ENCODE measurements at regions not wholly inside any gene's neighbourhood (a gene's known extent, or its start where the extent isn't known, plus 50 kb on each side); places are given as distances from the start of the nearest gene placed in this dataset.

DNA sequence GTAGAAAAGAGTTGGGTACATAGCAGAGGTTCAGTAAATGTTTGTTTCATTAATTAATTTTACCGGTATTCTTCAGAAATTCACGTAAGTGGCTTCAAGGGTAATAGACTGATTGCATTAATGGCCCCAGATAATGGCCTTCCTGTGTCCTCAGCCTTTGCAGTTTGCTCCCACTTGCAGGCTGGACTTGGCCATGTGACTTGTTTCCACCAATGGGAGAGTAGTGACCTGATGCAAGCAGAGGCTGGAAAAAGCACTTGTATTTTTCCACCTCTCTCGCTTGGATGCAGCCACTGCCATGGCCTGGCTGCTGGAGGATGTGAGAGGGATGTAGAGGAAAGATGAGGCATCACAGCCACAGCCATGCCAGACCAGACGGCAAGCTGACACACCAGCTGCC, 480.9 kb downstream of the CDK5RAP2 start:
- DNase-seq (ENCODE audit: low read depth, low spot score) (no peak), ATAC-seq (peak; percentile 64; the same call in 1 of the 2 replicates)
- TF ChIP-seq, protein P1, sequence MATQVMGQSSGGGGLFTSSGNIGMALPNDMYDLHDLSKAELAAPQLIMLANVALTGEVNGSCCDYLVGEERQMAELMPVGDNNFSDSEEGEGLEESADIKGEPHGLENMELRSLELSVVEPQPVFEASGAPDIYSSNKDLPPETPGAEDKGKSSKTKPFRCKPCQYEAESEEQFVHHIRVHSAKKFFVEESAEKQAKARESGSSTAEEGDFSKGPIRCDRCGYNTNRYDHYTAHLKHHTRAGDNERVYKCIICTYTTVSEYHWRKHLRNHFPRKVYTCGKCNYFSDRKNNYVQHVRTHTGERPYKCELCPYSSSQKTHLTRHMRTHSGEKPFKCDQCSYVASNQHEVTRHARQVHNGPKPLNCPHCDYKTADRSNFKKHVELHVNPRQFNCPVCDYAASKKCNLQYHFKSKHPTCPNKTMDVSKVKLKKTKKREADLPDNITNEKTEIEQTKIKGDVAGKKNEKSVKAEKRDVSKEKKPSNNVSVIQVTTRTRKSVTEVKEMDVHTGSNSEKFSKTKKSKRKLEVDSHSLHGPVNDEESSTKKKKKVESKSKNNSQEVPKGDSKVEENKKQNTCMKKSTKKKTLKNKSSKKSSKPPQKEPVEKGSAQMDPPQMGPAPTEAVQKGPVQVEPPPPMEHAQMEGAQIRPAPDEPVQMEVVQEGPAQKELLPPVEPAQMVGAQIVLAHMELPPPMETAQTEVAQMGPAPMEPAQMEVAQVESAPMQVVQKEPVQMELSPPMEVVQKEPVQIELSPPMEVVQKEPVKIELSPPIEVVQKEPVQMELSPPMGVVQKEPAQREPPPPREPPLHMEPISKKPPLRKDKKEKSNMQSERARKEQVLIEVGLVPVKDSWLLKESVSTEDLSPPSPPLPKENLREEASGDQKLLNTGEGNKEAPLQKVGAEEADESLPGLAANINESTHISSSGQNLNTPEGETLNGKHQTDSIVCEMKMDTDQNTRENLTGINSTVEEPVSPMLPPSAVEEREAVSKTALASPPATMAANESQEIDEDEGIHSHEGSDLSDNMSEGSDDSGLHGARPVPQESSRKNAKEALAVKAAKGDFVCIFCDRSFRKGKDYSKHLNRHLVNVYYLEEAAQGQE (IDR thresholded peaks at IDR 0.05; ENCODE audit: low read depth): no peak
- TF ChIP-seq SP1 (IDR thresholded peaks at IDR 0.05; ENCODE audit: low read depth) (no peak), FOSL1 (IDR thresholded peaks at IDR 0.05; ENCODE audit: low read depth) (no peak), ZNF274 (IDR thresholded peaks at IDR 0.05; ENCODE audit: low read depth, low read length) (no peak), POLR2AphosphoS5 (IDR thresholded peaks at IDR 0.05; ENCODE audit: low read depth, low read length) (no peak), YY1 (IDR thresholded peaks at IDR 0.05; ENCODE audit: extremely low read depth, insufficient replicate concordance, low read depth, low read length) (no peak)
- TF ChIP-seq, protein P2, sequence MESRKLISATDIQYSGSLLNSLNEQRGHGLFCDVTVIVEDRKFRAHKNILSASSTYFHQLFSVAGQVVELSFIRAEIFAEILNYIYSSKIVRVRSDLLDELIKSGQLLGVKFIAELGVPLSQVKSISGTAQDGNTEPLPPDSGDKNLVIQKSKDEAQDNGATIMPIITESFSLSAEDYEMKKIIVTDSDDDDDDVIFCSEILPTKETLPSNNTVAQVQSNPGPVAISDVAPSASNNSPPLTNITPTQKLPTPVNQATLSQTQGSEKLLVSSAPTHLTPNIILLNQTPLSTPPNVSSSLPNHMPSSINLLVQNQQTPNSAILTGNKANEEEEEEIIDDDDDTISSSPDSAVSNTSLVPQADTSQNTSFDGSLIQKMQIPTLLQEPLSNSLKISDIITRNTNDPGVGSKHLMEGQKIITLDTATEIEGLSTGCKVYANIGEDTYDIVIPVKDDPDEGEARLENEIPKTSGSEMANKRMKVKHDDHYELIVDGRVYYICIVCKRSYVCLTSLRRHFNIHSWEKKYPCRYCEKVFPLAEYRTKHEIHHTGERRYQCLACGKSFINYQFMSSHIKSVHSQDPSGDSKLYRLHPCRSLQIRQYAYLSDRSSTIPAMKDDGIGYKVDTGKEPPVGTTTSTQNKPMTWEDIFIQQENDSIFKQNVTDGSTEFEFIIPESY (IDR thresholded peaks at IDR 0.05; ENCODE audit: extremely low read depth, insufficient replicate concordance, low read length): no peak
- intact Hi-C loops (cut with micrococcal nuclease): no loop called here
- Histone ChIP-seq H4K20me1 (ENCODE audit: insufficient read depth) (no peaks in the 10 kb centered on the region), H3K36me3 (ENCODE audit: control insufficient read depth in 1 of 2, insufficient read depth in 2 of 2, low read length in 2 of 2) (no peaks in the 10 kb centered on the region), H3K4me3 (replicated peaks in 1 of 2; ENCODE audit: low read depth in 1 of 2, low read length in 2 of 2) (no peak overlapping the region), H3K9me3 (ENCODE audit: control insufficient read depth in 1 of 2, insufficient read depth in 1 of 2, low read depth in 1 of 2, low read length in 2 of 2) (no peaks in the 10 kb centered on the region), H3K4me1 (ENCODE audit: control insufficient read depth in 1 of 2, insufficient read depth in 2 of 2, low read length in 2 of 2) (no peaks in the 10 kb centered on the region), H3K4me2 (ENCODE audit: low read length) (no peak overlapping the region), H3K9me2 (ENCODE audit: insufficient read depth) (no peaks in the 10 kb centered on the region), H3K79me2 (ENCODE audit: insufficient read depth, low read length) (no peaks in the 10 kb centered on the region), H3K27ac (ENCODE audit: low read depth, low read length) (no peak overlapping the region), H2AFZ (ENCODE audit: low read depth, low read length, poor library complexity, severe bottlenecking) (no peak overlapping the region), H3K9ac (ENCODE audit: low read length) (no peak overlapping the region), H3K27me3 (ENCODE audit: insufficient read depth, low read length) (peaks cover 19% of the 10 kb centered on the region; the same call in 1 of the 2 replicates)
- CTCF ChIA-PET: no interaction called here
- POLR2A ChIA-PET: no interaction called here
- BruUV-seq (replicated peaks): no TSS peak
- RAD21 ChIA-PET (ENCODE audit: low non-redundant PET in 1 of 2, low total read pairs in 2 of 2, uncharacterized antibody in 2 of 2, unreplicated experiment in 2 of 2): no interaction called here

All from HCT116 (cell line).